AG10803 (cell line): ENCODE measurements at regions not wholly inside any gene's neighbourhood (a gene's known extent, or its start where the extent isn't known, plus 50 kb on each side); places are given as distances from the start of the nearest gene placed in this dataset.
A peak's percentile ranks its signal among the peaks of the same experiment; 100 is the strongest.

ENCODE experiments used
- DNase-seq: peaks from one replicate; pipeline ENCODE4 v3.0.0; 2010; ENCODE audit warnings: low read depth
- H3K4me3 ChIP-seq: 2 replicates; pipeline ENCODE4 v1.5.1; 2011; ENCODE audit warnings: mild to moderate bottlenecking, low read length, control low read depth
- CTCF ChIP-seq: conservative IDR thresholded peaks from 2 replicates; pipeline ENCODE4 v1.5.1; 2011; ENCODE audit warnings: mild to moderate bottlenecking, low read length, control low read depth, inconsistent platforms

GRCh38 chr1:201630582-201630981, 91.7 kb downstream of the NAV1 start:
- DNase-seq: peak; percentile 80
- H3K4me3 ChIP-seq: no peak overlapping the region; the same call in 1 of the 2 replicates
- TF ChIP-seq CTCF: no peak

GRCh38 chr1:201631037-201631436, 92.1 kb downstream of the NAV1 start:
- TF ChIP-seq CTCF: no peak
- DNase-seq: no peak
- H3K4me3 ChIP-seq: no peak overlapping the region

- DNase-seq: no peak
- TF ChIP-seq CTCF: no peak
- H3K4me3 ChIP-seq: no peak overlapping the region
Observed at GRCh38 chr1:201632364-201632952, 93.5 kb downstream of the NAV1 start.

- TF ChIP-seq CTCF: no peak
- no peak overlapping the region for H3K4me3 ChIP-seq
- no peak for DNase-seq
Observed at GRCh38 chr1:201633297-201633696, 94.4 kb downstream of the NAV1 start.

- no peak overlapping the region for H3K4me3 ChIP-seq
- no peak for TF ChIP-seq CTCF
- DNase-seq: no peak
Observed at GRCh38 chr1:201633811-201634210, 94.9 kb downstream of the NAV1 start.

GRCh38 chr1:201634261-201634660, 95.3 kb downstream of the NAV1 start:
- H3K4me3 ChIP-seq: no peak overlapping the region
- no peak for TF ChIP-seq CTCF
- DNase-seq: no peak

GRCh38 chr1:201636097-201636496, 97.2 kb downstream of the NAV1 start:
- no peak for TF ChIP-seq CTCF
- H3K4me3 ChIP-seq: no peak overlapping the region
- DNase-seq: no peak
